Upper lobe of left lung (tissue), 6 donors: ENCODE measurements at regions not wholly inside any gene's neighbourhood (a gene's known extent, or its start where the extent isn't known, plus 50 kb on each side); places are given as distances from the start of the nearest gene placed in this dataset.

Experiments used
- ATAC-seq, 2 donors: fragments of 200-7000 bp; cut with Tn5 transposase; one replicate each; pipeline ENCODE4 v1.9.1; 2022; ENCODE audit warnings: mild to moderate bottlenecking in 2 of 2, moderate library complexity in 2 of 2; ENCODE audit not compliant: low FRiP score in 2 of 2
- DNase-seq, 2 donors: peaks; one replicate each; pipeline ENCODE4 v3.0.0-alpha.2; 2019 to 2020
- H3K27ac ChIP-seq, 4 donors: fragments of 200-600 bp; sonication (generic); one replicate each; pipeline ENCODE4 v1.5.1; 2016 to 2019
- H3K27me3 ChIP-seq, 4 donors: fragments of 200-600 bp; sonication (generic); one replicate each; pipeline ENCODE4 v1.5.1; 2017 to 2019
- H3K36me3 ChIP-seq, 4 donors: fragments of 200-600 bp; sonication (generic); one replicate each; pipeline ENCODE4 v1.5.1; 2016 to 2019
- H3K4me1 ChIP-seq, 4 donors: fragments of 200-600 bp; sonication (generic); one replicate each; pipeline ENCODE4 v1.5.1; 2018 to 2019
- H3K4me3 ChIP-seq, 4 donors: fragments of 200-600 bp; sonication (generic); one replicate each; pipeline ENCODE4 v1.5.1; 2017 to 2019; ENCODE audit warnings: mild to moderate bottlenecking in 2 of 4, moderate library complexity in 1 of 4
- H3K9me3 ChIP-seq, 4 donors: fragments of 200-600 bp; sonication (generic); one replicate each; pipeline ENCODE4 v1.5.1; 2018 to 2019
- CTCF ChIP-seq, 6 experiments: fragments of 450-650 bp in 4 of 6; fragments of 200-600 bp in 2 of 6; sonication (generic) in 2 of 6; IDR thresholded peaks; one replicate each; pipeline ENCODE4 v1.5.1; 2016 to 2019; ENCODE audit warnings: antibody characterized with exemption in 6 of 6
- EP300 ChIP-seq, 4 donors: sonication (generic); formaldehyde crosslinking; IDR thresholded peaks; one replicate each; pipeline ENCODE4 v1.5.1; 2017; ENCODE audit warnings: antibody characterized with exemption in 4 of 4, control low read depth in 2 of 4
- POLR2A ChIP-seq, 4 donors: fragments of 450-650 bp; IDR thresholded peaks; one replicate each; pipeline ENCODE4 v1.5.1; 2016 to 2017; ENCODE audit warnings: antibody characterized with exemption in 4 of 4, mild to moderate bottlenecking in 2 of 4
- POLR2AphosphoS5 ChIP-seq, 2 donors: sonication (generic); formaldehyde crosslinking; IDR thresholded peaks; one replicate each; pipeline ENCODE4 v1.5.1; 2017; ENCODE audit warnings: antibody characterized with exemption in 2 of 2
- WGBS, 2 donors: methylation state at CpG; one replicate each; pipeline ENCODE4 v1.1.5; 2017 to 2018; 5-methylcytosine and 5-hydroxymethylcytosine counted together
- donor health status: DM: no; HTN: no; CAD: no; lungs with moderate emphysema.
- donor health status: DM: no; HTN: yes; CAD: no; lungs with severe emphysema.

DNA sequence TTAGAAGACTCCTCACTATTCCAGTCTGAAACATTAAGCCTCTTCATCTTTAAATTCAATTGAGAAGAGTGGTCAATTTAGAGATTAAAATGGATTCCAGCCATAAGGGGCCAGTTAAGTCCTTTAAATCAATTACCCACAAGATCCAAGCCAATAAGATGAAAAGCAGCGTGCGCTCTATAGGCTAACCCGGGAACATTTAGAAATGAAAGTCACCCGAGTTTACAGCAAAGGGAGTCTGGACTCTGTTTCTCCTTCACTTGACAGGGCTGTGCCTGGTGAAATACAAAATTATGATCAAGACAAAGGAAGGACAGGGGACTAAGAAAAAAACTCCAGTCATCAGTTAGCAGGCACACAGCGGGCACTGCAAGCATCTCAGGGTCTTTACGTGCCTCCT is 393.7 kb downstream of the QKI start:
- no peaks in the 10 kb centered on the region for H3K27me3 ChIP-seq
- H3K36me3 ChIP-seq, result no peaks in the 10 kb centered on the region
- no peak for ATAC-seq
- no peak for TF ChIP-seq POLR2AphosphoS5 (IDR thresholded peaks at IDR 0.05)
- no peak for TF ChIP-seq CTCF (IDR thresholded peaks at IDR 0.05)
- no peak for TF ChIP-seq POLR2A (IDR thresholded peaks at IDR 0.05)
- H3K4me1 ChIP-seq, result no peaks in the 10 kb centered on the region
- no peak overlapping the region for H3K27ac ChIP-seq
- no peak overlapping the region for H3K4me3 ChIP-seq
- no peak for DNase-seq
- H3K9me3 ChIP-seq, result no peaks in the 10 kb centered on the region
- WGBS, 2 donors, result 98 to 99% methylated on average over 6 of the region's 6 CpGs

DNA sequence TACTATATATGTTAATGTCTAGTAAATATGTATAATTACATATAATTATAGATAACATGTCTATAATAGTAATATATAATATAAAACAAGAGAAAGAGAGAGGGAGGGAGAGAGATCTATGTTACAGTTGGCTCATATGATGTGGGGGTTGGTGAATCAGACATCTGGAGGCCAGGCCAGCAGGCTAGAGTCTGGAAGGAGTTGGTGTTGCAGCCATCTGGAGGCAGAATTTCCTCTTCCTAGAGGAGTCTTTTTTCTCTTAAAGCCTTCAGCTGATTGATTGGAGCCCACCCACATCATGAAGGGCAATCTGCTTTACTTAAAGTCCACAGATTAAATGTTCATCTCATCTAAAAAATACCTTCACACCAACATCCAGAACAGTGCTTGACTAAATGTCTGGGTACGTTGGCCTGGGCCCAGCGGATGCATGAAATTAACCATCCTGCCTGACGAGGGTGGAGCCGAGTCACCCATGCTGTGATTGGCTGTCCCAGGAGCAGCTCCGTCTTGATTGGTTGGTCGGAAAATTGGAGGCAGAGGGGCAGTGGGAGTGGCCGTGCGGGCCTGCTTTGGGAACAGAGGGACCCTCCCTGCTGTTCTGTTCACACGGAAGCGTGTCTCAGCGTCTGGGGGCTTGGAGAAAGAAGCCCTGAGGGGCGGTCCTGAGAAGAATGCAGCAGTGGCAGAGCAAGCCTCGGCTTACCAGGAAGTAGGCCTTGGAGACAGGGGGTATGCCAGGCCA is 392.4 kb downstream of the QKI start:
- no peaks in the 10 kb centered on the region for H3K27me3 ChIP-seq
- no peaks in the 10 kb centered on the region for H3K36me3 ChIP-seq
- H3K9me3 ChIP-seq, result no peaks in the 10 kb centered on the region
- no peak overlapping the region for H3K27ac ChIP-seq
- H3K4me1 ChIP-seq, result no peaks in the 10 kb centered on the region
- TF ChIP-seq CTCF (IDR thresholded peaks at IDR 0.05) (no peak), EP300 (IDR thresholded peaks at IDR 0.05) (no peak), POLR2AphosphoS5 (IDR thresholded peaks at IDR 0.05) (no peak), POLR2A (IDR thresholded peaks at IDR 0.05) (no peak)
- 95 to 97% methylated on average over 10 to 13 of the region's 13 CpGs for WGBS, 2 donors
- peak in 1 of 2 donors; percentile 32 for DNase-seq
- peak in 1 of 2 donors; percentile 40 for ATAC-seq
- H3K4me3 ChIP-seq, result no peak overlapping the region

GRCh38 chr6:163804991-163805390 is 390.5 kb downstream of the QKI start:
- H3K27ac ChIP-seq, result no peak overlapping the region
- TF ChIP-seq CTCF (IDR thresholded peaks at IDR 0.05) (no peak), EP300 (IDR thresholded peaks at IDR 0.05) (no peak), POLR2A (IDR thresholded peaks at IDR 0.05) (no peak), POLR2AphosphoS5 (IDR thresholded peaks at IDR 0.05) (no peak)
- H3K36me3 ChIP-seq, result no peaks in the 10 kb centered on the region
- no peak overlapping the region for H3K4me3 ChIP-seq
- 85 to 91% methylated on average over 8 of the region's 8 CpGs for WGBS, 2 donors
- ATAC-seq (no peak), DNase-seq (no peak)
- H3K9me3 ChIP-seq, result no peaks in the 10 kb centered on the region
- H3K4me1 ChIP-seq, result no peaks in the 10 kb centered on the region
- H3K27me3 ChIP-seq, result no peaks in the 10 kb centered on the region

GRCh38 chr6:163802267-163802666 is 387.7 kb downstream of the QKI start:
- Histone ChIP-seq H3K4me1 (no peaks in the 10 kb centered on the region), H3K4me3 (no peak overlapping the region), H3K27ac (no peak overlapping the region), H3K9me3 (no peaks in the 10 kb centered on the region), H3K27me3 (no peaks in the 10 kb centered on the region), H3K36me3 (no peaks in the 10 kb centered on the region)
- 95 to 97% methylated on average over 2 of the region's 2 CpGs for WGBS, 2 donors
- ATAC-seq, result no peak
- TF ChIP-seq POLR2A (IDR thresholded peaks at IDR 0.05) (no peak), CTCF (IDR thresholded peaks at IDR 0.05) (no peak), POLR2AphosphoS5 (IDR thresholded peaks at IDR 0.05) (no peak), EP300 (IDR thresholded peaks at IDR 0.05) (no peak)
- no peak for DNase-seq

GRCh38 chr6:163797296-163797845 is 382.9 kb downstream of the QKI start:
- ATAC-seq (peak in 1 of 2 donors; percentile 46), DNase-seq (no peak)
- Histone ChIP-seq H3K36me3 (no peaks in the 10 kb centered on the region), H3K4me1 (no peaks in the 10 kb centered on the region), H3K27ac (no peak overlapping the region), H3K9me3 (no peaks in the 10 kb centered on the region), H3K4me3 (no peak overlapping the region), H3K27me3 (no peaks in the 10 kb centered on the region)
- 79 to 82% methylated on average over 3 of the region's 3 CpGs for WGBS, 2 donors
- TF ChIP-seq POLR2A (IDR thresholded peaks at IDR 0.05) (no peak), EP300 (IDR thresholded peaks at IDR 0.05) (no peak), POLR2AphosphoS5 (IDR thresholded peaks at IDR 0.05) (no peak), CTCF (IDR thresholded peaks at IDR 0.05) (no peak)
